ENCODE measurements at regions not wholly inside any gene's neighbourhood (a gene's known extent, or its start where the extent isn't known, plus 50 kb on each side); places are given as distances from the start of the nearest gene placed in this dataset.

DNA sequence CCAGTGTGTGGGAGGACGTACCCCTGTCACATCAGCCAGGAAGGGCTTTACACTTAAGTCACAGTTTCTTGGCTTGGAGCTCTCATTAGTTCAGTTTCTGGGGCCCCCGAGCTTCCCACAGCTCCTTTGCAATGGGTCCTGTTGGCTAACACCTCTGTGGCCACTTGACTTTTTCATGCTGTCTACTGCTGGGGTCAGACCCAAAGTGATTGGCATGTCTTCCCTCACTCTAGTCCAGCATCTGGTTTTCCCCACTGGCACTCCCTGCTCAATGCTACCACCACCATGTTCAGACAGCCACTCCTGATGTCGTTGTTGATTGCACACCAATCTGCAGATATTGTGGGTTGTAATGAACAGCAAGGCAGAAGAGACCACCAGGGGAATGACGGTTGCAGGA lies 379.0 kb downstream of the FOXO1 start:
- TF ChIP-seq GATA3 (IDR thresholded peaks at IDR 0.05; ENCODE audit: low read depth, low read length) (no peak), GATA2 (IDR thresholded peaks at IDR 0.05; ENCODE audit: low read depth, low read length) (no peak)

All from SH-SY5Y (cell line).